Keratinocyte (primary cell): ENCODE measurements at regions not wholly inside any gene's neighbourhood (a gene's known extent, or its start where the extent isn't known, plus 50 kb on each side); places are given as distances from the start of the nearest gene placed in this dataset.

Source experiments
- CTCF ChIP-seq, 3 experiments: IDR thresholded peaks in 1 of 3; conservative IDR thresholded peaks in 1 of 3; optimal IDR thresholded peaks in 1 of 3; 2 replicates in 2 of 3; 3 replicates in 1 of 3; pipeline versions ENCODE3 to v1.5.1; 2011; ENCODE audit warnings: low read length in 3 of 3, mild to moderate bottlenecking in 3 of 3, moderate library complexity in 2 of 3, control low read depth in 1 of 3, inconsistent platforms in 1 of 3; ENCODE audit not compliant: insufficient read depth in 2 of 3; ENCODE audit errors: extremely low read depth in 1 of 3
- EZH2 ChIP-seq: IDR thresholded peaks from one replicate; pipeline ENCODE4 v1.6.1; 2012; ENCODE audit warnings: inconsistent platforms, mild to moderate bottlenecking, low read length, moderate library complexity

GRCh38 chr16:82248677-82249076 is 78.7 kb upstream of the MPHOSPH6 start:
- TF ChIP-seq CTCF (optimal IDR thresholded peaks at IDR 0.05 in 1 of 3, IDR thresholded peaks at IDR 0.05 in 1 of 3, conservative IDR thresholded peaks at IDR 0.05 in 1 of 3; ENCODE audit: extremely low read depth in 1 of 3, insufficient read depth in 2 of 3, low read length in 3 of 3) = no peak
- TF ChIP-seq EZH2 = no peak
